GM12874 (cell line): ENCODE measurements at regions not wholly inside any gene's neighbourhood (a gene's known extent, or its start where the extent isn't known, plus 50 kb on each side); places are given as distances from the start of the nearest gene placed in this dataset.

Source experiments
- TF ChIP-seq, protein P1 (sequence below): IDR thresholded peaks from 2 replicates; pipeline ENCODE4 v1.5.1; 2011; ENCODE audit warnings: low read depth, mild to moderate bottlenecking, control low read depth, low read length, moderate library complexity; ENCODE audit not compliant: insufficient read depth

DNA sequence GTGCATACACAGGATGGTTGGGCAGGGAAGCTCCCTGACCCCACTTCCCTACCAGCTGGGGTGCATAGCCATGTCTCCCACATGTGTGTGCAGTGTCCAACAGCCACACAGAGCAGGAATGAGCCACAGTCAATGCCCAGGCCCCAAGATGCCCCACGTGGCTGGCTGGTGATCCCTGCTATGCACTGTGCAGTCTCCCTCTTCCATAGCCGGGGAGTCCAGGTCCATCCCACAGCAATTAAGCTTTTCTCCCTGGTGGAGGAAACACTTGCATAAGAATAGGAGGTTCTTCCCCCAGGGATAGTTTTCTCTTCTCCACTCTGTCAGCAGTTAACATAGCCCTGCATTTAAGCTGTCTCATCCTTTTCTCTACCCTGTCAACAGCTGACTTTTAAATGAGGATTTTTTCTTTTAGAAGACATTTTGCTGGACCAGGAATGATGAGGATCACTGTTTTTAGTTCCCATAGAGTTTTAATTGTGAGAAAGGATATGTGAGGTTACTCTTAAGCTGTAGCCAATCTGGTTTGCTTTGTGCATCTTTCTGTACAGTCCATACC, 396.5 kb upstream of the VWC2 start:
- TF ChIP-seq, protein P1, sequence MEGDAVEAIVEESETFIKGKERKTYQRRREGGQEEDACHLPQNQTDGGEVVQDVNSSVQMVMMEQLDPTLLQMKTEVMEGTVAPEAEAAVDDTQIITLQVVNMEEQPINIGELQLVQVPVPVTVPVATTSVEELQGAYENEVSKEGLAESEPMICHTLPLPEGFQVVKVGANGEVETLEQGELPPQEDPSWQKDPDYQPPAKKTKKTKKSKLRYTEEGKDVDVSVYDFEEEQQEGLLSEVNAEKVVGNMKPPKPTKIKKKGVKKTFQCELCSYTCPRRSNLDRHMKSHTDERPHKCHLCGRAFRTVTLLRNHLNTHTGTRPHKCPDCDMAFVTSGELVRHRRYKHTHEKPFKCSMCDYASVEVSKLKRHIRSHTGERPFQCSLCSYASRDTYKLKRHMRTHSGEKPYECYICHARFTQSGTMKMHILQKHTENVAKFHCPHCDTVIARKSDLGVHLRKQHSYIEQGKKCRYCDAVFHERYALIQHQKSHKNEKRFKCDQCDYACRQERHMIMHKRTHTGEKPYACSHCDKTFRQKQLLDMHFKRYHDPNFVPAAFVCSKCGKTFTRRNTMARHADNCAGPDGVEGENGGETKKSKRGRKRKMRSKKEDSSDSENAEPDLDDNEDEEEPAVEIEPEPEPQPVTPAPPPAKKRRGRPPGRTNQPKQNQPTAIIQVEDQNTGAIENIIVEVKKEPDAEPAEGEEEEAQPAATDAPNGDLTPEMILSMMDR = no peak

DNA sequence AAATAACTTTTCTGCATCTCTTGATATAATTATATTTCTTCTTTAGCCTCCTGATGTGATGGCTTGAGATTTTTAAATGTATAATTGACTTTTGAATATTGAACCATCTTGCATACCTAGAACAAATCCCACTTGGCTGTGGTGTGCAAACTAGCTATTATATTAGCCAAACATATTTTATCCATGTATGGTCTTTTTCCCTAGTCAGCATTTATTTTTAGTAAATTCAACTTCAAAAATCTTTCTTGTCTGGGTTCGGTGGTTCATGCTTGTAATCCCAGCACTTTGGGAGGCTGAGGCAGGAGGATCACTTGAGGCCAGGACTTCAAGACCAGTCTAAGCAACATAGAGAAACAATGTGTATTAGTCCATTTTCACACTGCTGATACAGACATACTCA, 386.6 kb upstream of the VWC2 start:
- TF ChIP-seq, protein P1 = no peak

DNA sequence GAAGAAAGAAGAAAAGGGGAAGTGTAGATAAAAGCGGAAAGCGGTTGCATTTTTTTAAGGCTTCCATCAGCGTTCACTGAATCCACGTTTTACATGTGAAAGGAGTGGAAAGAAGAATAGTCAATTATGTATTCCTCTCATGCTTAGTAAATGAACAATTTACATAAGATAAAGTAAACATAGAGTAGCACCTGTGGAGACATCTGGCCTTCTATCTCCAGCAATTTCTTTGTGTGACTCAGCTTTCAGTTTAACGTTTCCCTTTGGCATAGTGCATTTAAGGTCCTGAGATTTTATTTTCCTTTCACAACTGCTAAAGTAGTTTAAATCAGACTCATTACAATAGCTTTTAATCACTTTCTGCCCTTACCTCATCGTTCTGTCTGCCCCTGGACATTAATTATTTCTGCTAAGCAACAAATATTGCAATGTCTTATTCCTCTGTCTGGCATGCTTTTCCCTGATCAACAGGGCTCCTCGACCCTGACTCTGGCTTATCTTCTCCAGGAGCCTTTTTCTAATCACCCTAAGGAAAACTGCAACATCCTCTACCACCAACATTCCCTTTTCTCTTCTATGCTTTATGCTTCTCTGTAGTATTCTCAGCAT, 383.5 kb upstream of the VWC2 start:
- TF ChIP-seq, protein P1 = no peak

DNA sequence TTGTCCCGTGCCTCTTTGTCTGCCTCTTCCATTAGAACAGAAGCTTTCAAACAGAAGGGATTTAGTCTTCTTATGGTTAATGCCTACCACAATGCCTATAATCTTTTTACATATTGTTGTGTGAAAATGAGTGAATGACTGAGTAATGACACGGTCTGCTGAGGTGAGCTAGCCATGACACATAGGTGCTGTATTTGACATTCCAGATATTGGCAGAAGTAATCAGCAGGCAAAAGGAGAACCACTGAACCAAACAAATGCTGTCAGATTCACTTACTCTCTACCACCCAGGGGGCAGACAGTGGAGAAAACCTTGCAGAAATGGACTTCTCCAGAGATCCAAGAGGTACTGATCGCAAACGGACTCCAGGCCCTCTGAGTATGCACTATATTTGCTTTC, 377.2 kb upstream of the VWC2 start:
- TF ChIP-seq, protein P1 = no peak

DNA sequence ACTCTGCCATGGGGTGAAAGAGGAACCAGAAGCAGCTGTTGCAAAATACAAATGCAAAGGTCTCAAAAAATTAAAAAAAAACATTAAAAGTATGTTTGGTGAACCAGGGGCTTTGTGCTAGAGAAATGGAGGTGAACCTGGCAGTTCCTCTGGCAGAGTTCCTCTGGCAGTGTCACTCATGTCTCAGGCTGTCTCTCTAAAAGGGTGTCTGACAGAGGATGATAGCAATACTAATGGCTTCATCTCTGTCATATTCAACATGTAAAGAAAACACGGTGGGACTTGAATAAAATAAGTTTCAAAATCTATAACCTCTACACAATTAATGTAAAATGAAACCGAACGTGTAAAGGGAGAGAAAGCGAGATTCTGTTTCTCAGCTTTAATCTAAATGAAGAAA, 375.7 kb upstream of the VWC2 start:
- TF ChIP-seq, protein P1 = no peak

DNA sequence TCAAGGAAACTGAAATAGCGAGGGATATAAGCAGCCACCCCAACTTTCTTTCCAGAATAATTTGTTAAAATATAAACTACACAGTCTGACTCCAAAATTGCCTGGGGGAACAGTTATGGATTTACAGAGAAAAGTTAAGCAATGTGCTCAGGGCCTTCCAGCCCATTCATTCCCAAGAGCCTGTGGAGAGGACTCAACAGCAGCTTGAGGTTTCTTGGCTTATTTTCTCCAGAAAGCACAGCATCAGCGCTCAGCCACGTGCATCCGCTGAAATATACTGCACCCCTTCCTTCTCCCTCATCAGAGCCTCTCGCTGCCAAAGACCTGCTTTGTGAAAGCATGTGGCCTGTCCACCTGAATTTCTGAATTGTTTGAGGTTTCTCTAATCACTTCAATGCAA, 375.2 kb upstream of the VWC2 start:
- TF ChIP-seq, protein P1 = no peak

DNA sequence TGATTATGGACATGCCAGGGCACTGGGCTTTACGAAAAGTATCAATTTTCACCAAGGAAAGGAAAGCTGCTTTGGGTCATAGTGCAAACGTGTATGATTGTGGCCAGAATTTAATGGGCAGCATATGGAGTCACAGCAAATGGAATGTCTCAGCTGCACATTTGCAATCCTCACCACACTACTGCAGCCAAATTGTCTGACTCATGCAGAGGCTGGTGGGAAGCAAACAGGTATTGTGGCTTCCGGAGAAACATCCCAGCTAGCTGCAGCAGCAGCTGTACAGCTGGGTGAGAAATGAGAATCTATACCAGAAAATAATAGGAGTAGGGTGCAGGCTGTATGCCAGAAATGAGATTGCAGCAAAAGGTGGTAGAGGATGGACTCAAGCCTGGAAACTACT, 374.7 kb upstream of the VWC2 start:
- TF ChIP-seq, protein P1 = no peak
